NCI-H1436 treated with DMSO at 0.1 percent for 48 hours (cell line): ENCODE measurements at regions not wholly inside any gene's neighbourhood (a gene's known extent, or its start where the extent isn't known, plus 50 kb on each side); places are given as distances from the start of the nearest gene placed in this dataset.
"Not testable (repeated sequence)": the region's sequence is repeated elsewhere in the genome, so short reads cannot be mapped to it uniquely, and the experiment has no call there.

Experiments
- DNase-seq: peaks from one replicate; lab custom pipeline; 2025; lab: John Stamatoyannopoulos, UW

DNA sequence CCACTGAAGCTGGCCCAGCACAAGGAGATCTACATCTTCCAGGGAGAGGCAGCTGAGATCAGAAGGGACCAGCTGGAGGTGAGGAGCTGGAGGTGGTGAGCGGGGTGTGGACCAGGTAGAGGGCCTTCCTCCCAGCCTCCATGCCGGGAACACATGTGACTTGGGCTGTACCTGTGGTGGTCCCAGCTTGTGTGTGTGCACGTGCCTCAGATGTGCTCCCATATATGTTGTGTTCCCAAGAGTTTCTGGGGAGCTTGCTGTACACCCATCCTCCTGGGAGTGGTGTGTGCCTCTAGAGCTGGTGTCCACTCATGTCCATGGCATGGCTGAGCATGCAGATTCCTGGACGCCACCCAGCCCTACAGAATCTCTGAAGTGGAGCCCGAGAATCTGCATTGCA lies 183.7 kb upstream of the AKAP13 start:
- DNase-seq, result not testable (repeated sequence)

DNA sequence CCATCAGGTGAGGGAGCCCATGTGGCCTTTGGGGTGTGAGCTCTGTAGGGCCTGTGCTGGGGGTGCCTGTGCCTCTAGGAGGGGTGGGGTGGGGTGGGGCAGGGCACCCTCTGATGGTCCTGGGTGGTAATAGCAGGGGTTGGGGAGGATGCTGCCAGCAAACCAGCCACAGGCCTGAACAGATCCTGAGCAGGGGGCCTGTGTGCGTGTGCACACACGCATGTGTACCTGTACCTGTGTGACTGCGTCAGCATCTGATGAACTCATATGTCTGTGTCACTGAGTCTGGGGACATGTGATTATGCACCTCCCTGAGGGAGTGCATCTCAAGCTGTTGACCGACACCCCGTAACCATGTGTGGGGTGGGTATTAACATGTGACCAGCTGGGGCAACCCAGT lies 182.8 kb upstream of the AKAP13 start:
- DNase-seq, result not testable (repeated sequence)

DNA sequence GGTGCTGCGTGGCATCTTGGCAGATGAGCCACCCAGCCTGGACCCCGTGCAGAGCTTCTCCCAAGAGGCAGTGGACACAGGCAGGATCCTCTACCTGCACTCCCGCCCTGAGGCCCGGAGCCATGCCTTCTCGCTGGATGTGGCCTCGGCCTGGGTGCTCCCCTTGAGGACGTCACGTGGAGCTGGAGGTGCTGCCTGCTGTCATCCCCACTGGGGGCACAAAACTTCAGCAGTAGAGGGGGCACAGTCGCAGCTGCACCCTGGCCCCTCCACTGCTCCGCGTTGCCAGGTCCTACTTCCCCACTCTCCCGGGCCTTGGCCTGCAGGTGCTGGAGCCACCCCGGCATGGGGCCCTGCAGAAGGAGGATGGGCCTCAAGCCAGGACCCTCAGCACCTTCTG lies 182.0 kb upstream of the AKAP13 start:
- DNase-seq, result not testable (repeated sequence)

DNA sequence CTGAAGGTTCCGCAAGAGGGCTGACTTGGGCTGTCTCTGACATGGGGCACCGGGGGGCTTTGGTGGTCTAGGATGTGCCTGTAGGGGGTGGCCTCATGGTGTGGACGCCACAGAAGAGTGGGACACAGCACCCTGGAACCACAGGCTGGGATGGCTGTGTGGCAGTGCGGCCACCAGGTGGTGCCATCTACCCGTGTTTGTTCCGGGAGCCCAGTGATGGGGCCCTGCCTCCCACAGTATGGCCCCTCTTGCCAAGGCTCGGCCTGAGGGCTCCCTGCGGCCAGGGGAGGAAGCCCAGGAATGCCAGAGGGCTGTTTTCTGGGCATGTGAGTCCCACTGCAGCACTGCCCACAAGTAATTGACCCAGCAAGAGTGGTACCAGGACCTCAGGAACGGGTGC lies 180.2 kb upstream of the AKAP13 start:
- DNase-seq, result not testable (repeated sequence)

DNA sequence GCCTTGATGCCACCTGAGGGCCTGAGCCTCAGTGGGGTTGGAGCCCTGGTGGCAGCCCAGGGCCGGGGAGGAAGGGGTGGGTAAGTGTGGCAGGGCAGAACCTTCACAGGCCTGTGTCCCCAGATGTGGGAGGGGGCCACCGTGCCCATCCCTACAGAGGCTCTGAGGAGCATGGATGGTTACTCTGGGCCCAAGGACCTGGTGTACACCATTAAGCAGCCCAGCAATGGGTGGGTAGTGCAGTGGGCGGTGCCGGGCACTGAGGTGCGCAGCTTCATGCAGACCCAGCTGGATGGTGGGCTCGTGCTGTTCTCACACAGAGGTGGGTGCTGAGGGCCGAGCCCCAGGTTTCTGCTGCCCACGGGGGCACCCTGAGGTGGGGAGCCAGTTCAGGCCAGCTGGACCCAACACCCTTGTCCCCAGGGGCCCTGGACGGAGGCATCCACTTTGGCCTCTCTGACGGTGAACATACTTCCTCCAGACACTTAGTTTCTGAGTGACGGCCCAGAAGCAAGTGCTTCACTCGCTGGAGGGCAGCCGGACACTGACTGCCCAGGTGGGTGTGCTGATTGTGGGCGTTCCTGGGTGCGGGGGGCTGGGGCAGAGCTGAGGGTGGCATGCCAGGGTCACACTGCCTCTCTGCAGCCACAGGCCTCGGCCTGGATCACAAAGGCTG lies 179.1 kb upstream of the AKAP13 start:
- not testable (repeated sequence) for DNase-seq

DNA sequence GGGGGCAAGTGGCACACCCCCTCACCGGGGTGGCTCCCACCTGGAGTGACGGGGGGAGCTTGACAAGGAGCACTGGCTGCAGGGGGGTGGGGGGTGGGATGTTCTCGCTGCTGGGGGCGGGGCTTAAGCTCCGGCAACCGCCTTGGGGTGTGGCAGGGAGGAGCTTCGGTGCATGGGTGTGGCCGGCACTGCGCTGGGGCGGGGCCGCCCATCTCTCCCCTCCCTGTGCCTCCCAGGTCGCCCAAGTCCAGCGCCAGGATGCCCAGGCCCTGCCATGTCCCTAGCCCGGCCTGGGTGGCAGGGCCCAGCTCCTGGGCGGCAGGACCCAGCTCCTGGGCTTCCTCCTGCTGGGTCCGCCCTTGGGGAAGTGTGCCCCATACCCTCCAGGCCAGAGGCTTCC lies 175.9 kb upstream of the AKAP13 start:
- DNase-seq, result not testable (repeated sequence)

DNA sequence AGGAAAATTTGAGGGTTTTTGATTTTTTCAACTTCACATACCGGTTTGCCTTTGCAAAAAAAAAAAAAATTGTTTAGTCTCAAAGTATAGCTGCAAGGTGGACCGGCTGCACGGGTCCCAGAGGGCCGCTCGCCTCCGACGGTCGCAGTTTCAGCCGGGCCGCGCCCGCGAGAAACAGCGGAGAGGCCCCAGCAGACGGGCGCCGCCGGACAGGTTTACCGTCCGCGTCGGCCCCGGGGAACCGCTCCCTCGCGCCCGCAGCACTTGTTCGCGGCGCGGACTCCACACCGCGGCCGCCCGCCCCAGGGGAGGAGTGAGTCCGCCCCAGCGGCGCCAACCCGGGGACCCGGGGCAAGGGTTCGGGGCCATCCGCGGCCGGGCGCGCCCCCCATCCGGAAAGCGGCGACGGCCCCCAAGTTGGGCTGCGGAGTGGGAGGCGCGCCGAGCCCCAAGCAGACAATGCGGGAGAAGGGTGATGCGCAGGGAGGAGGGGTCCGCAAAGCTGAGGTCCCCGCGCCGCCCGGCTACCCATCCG lies 146.5 kb upstream of the AKAP13 start:
- DNase-seq, result not testable (repeated sequence)

DNA sequence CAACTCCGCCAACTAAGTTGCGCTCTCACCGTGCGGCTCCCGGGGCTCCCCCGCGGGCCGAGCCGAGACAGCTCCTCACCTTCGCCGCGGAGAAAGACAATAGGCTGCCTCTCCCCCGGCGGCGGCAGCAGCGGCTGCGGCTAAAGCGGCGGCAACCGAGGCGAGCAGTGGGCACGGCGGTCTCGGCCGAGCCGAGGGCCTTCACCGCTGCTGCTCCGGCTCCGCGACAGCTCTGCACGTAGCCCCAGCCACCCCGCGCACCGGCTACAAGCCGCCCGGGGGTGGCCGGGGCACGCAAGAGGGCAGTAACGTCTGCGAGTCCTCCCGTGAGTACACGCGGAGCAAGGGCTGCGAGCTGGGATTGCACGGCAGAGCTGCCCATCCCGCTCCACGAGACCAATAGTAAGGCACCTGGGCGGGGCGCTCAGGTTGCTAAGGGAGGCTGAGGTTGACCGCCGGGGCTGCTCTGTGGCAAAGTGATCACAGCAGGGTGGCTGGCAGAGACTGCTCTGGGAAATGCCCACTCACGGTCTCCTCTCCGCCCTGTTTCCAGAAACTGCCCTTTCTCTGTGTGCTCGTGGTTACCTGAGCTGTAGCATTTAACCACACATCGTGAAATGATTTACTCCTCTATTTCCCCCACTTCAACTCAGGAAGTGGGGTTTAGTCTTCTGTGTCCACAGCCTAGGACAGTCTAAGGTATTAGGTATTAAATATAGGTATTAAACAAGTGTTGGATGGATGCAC lies 145.8 kb upstream of the AKAP13 start:
- not testable (repeated sequence) for DNase-seq

DNA sequence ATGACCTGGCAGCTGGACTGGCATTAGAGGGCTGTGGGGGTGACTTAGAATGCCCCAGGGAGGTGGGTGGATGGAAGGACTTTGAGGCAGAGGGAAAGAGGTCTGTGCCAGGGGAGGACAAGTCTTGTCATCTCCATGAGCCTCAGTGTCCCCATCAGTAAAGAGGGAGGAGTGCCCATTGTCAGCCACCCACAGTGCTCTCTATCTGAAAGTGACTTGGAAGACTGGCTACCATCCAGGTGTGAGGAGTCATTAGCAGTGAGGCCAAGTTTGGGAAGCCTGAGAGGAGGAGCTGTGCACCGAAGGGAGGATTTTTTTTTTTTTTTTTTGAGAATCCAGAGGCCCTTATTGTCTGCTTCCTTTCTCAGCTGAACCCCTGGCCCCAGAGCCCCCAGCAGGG lies 136.3 kb upstream of the AKAP13 start:
- DNase-seq, result not testable (repeated sequence)

DNA sequence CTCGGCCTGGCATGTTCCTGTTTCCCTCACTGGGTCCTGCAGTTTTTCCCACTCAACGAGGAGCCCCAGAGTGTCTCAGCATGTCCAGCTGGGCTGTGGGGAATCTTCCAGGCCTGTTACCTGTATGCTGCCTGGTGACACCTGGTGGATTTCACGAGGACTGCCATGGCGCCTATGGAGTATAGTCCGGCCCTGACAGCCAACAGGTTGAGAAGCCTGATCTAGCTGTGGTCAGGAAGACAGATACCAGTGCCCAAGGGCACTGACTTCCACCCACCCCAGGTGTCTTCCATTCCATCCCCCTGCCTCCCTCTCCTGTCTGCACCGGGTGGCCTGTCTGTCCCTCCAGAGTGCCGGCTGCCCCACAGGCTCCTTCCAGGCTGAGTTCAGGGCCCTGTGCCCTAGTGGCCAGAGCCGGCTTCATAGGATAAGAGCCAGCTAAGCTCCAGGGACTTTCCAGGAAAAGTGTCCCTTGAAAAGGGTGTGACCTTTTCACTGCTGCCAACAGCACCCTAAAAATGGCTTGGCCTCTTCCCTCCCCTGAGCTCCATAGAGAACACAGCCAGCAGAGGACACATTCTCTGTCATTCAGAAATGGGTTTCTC lies 129.4 kb upstream of the AKAP13 start:
- not testable (repeated sequence) for DNase-seq

DNA sequence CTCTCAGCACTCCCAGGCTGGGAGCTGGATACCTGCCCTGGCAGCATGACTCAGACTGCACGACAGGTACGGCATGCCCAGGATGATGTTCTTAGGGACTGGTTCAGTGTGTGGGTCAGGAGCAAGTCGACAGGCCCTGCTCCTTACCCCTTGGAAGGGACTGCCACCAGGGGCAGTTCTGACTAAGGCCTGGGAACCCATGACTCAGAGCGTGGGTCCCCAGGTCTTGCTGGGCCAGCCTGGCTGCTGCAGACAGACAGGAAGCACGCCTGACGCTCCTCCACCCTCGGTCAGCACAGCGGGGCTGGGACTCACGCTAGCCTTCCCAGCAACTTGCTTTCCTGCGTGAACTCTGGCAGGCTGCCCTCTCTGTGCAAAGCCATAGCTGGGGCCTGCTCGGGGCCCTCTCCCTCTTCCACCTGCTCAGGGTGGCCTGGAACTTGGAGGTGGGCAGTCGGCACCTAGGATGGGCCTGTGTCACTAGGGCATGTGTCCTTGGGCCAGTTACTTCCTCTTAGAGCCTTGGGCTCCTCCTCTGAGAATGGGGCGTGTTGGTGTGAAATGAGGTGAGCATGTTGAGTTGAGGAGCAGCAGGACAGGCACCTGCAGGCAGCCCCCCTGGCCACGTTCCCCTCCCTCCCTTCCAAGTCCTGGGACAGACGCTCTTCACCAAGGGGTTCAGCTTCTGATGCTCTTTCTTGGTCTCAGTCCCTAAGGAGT lies 127.0 kb upstream of the AKAP13 start:
- DNase-seq, result not testable (repeated sequence)

DNA sequence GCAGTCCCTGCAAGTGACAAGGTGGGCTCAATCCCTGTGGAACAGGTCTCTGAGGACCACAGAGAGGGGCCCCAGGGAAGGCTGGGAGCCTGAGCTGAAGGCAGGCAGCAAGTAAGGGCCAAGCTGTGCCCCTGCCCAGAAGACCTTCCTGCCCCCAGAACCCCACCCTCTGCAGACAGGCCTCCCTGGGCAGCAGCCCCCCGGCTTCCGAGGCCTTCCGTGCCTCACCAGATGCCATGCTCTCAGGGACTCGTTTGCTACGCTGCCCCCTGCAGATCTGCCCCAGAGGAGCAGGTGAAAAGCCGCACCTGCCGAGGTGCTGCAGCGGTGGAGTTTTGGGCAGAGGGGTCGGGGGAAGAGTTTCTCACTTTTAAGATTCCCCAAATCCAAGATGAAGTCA lies 125.4 kb upstream of the AKAP13 start:
- not testable (repeated sequence) for DNase-seq

DNA sequence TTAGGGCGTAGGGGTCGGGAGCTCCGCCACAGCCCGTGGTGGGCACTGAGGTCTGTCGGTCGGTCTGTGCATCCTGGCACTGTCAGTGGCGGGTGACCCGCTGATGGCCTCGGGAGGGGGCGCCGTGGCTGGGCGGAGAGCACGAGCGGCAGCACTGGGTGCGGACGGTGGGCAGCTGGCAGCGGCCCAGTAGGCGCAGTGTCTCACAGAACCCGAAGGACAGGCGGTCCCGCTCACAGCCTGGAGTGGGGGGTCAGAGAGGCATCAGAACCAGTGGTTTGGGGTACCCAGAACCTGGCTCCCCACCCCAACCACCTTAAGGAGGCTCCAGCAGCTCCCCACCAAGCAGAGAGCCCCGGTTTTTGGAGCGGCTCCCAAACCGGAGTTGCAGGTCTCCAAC lies 124.9 kb upstream of the AKAP13 start:
- DNase-seq, result not testable (repeated sequence)

DNA sequence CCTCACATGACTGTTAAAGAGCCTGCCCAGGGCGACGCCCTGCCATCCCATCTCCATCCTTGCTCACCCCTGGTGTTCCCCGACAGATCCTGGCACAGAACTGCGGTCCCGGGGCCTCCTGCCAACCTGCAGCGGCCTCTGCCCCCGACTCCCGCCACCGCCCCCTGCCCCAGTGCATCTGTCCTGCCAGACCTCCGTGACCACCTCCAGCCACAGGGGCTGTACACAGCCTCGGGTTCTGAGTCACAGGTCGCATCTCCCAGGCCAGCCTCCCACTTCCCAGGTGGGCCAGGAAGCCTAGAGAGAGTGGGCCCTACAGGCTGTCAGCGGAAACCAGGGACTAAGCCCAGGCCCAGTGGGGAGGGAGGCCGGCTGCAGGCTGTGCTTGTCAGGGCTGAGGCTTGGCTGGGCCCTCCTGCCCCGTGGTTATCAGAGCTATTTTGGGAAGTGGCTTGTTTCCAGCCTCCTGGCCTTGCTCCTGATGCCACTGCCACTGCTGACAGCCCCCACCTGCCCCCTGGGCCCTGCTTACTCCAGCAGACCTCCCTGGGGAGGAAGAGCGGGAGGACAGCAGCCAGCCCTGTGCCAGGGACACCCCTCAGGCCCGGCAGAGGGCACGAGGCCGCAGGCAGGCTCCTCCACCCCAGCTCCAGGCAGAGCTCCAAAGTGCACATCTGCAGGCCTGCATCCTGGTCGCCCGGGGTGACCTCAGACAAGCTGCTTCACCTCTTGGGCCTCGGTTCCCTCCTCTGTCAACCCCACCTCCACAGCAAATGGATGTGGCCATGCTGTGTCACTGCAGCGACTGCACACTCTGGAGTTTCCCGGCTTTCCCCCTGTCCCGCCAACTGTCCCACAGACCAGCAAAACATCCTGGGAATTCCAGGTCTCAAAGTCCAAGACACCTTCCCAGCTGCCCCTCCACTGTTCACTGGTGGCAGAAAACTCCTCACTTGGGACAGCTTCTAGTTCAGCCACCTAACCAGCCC lies 124.1 kb upstream of the AKAP13 start:
- DNase-seq, result not testable (repeated sequence)

DNA sequence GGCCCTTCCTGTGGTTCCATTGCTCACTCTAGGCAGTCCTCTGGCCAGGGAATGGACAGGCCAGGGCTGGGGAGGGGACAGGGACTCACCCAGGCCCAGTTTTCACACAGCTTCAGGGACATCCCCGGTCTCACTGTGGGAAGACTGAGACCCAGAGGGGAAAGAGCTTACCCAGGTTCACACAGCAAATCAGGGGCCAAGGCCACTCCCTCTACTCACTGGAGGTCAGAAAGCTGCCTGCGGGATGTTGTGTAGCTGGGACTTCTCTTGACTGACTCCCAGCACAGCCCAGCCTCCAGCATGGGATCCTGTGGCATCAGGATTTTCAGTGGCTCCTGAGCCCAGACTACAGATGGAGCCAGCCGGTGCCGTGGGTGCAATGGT lies 122.3 kb upstream of the AKAP13 start:
- not testable (repeated sequence) for DNase-seq

DNA sequence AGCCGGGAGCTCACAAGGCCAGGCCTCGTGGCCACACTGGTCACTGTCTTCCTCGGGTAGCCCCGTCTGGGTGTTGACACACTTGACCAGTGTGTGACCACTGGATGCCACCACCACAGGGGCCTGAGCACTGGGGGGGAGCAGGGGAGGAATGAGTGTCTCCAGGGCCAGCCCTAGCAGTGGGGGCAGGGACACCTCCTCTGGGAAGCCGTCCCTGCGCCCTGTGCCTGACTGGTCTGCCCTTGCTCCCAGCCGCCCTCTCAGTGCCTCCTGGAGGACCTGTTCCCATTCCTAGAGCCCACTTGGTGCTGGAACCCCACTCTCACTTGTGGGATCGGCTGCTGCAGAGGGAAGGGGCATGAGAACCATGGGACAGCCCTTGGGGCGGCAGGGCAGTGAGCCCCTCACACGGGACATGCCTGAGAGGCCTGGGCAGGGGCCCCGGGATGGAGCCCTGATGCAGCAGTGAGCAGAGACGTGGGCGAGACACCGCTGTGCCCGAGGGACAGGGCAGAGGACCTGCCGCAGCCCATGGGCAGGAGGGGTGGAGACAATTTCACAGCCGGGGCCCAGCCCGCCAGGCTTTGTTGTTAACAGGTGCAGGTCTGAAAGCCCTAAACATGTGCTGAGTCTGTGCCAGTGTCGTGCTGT lies 121.7 kb upstream of the AKAP13 start:
- not testable (repeated sequence) for DNase-seq

DNA sequence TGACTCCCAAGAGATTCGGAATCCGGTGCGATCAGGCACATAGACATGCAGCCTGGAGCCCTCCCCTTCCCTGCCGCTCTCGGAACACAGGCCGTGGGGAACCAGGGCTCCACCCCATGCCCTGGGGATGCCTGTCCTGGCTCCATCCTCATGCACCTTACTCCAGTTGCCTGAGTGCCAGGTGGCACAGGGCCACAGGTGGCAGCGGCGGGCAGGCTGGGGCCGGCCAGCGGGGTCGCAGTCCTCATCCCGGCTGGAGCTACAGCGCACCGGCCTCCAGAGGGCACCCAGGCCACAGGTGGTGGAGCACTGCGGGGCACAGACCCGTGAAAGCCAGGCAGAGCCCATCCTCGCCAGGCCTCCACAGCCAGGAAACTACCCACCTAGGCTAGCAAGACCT lies 119.9 kb upstream of the AKAP13 start:
- not testable (repeated sequence) for DNase-seq

DNA sequence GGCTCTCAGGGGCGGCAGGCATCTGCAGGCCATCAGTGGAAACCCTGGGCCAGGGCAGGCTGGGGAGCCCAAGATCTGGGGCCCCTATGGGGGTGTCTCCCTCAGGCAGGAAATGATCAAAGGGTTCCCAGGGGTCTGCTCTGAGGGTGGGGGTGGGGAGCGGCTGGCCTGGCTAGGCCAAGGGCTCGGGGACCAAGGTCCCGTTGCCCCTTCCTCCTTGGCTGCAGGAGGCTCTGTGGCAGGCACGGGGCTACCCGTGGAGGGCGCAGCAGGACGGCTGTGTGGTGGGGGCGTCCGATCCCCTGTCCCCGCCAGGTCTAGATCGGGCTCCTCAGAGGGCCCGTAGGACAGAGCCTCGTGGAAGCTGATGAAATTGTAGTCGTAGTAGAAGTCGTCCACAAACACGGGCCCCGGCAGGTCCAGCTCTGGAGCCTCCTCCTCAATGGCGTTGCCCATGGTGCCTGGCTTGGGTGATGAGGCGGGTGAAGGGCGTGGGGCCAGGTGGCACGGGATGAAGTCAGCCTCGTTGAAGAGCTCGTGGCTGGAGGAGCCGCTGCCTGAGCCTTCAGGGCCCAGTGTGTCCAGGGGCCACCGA lies 117.8 kb upstream of the AKAP13 start:
- DNase-seq, result not testable (repeated sequence)

DNA sequence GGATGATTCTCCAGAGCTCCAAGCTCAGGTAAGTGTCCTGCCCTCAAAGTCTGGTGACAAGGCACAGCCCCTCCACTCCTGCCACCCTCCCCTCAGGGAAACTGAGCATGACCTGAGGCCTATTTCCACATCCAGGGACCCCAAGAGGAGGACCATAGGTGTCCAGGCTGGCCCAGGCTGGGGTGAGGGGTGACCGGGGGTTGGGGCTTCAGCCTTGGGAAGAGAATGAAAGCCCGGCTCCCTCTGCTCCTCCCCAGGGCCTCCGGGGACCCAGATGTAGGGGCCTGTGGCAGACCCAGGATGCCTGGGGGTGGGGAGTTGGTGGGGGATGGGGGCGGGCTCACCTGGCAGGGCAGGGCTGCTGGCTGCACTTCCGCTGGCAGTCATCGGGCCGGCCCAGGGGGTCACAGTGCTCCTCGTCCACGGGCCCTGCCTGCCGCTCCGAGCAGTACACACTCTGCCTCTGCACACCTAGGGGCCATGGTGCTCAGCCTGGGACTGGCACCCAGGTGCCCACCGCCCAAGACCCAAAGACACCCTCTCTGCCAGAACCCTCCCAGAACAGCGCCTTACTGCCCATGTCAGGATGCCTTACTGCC lies 116.5 kb upstream of the AKAP13 start:
- DNase-seq, result not testable (repeated sequence)
